Type B pancreatic cell (in vitro differentiated cells): ENCODE measurements at regions not wholly inside any gene's neighbourhood (a gene's known extent, or its start where the extent isn't known, plus 50 kb on each side); places are given as distances from the start of the nearest gene placed in this dataset.
A peak's percentile ranks its signal among the peaks of the same experiment; 100 is the strongest.

ENCODE experiments used
- DNase-seq: peaks from one replicate; pipeline ENCODE4 v3.0.0; 2021; ENCODE audit warnings: mixed read lengths; ENCODE audit not compliant: unreplicated experiment; ENCODE audit errors: extremely low spot score
- H3K27ac Mint-ChIP-seq: 2 replicates; pipeline ENCODE4 v1.8.0; 2021; ENCODE audit warnings: mild to moderate bottlenecking, mixed read lengths
- H3K27me3 Mint-ChIP-seq: 2 replicates; pipeline ENCODE4 v1.8.0; 2021; ENCODE audit warnings: mixed read lengths
- H3K36me3 Mint-ChIP-seq: 2 replicates; pipeline ENCODE4 v1.8.0; 2021; ENCODE audit warnings: mixed read lengths
- H3K4me1 Mint-ChIP-seq: one replicate; pipeline ENCODE4 v1.8.0; 2021; ENCODE audit warnings: mixed read lengths; ENCODE audit not compliant: unreplicated experiment
- H3K4me3 Mint-ChIP-seq: 2 replicates; pipeline ENCODE4 v1.8.0; 2021; ENCODE audit warnings: mild to moderate bottlenecking, mixed read lengths
- H3K9me3 Mint-ChIP-seq: 2 replicates; pipeline ENCODE4 v1.8.0; 2021; ENCODE audit warnings: mixed read lengths
- TF ChIP-seq, protein P1 (sequence below): fragments of 200-600 bp; sonication (generic); conservative IDR thresholded peaks from 2 replicates; pipeline ENCODE4 v1.5.0; 2021; ENCODE audit warnings: antibody characterized with exemption, mild to moderate bottlenecking

DNA sequence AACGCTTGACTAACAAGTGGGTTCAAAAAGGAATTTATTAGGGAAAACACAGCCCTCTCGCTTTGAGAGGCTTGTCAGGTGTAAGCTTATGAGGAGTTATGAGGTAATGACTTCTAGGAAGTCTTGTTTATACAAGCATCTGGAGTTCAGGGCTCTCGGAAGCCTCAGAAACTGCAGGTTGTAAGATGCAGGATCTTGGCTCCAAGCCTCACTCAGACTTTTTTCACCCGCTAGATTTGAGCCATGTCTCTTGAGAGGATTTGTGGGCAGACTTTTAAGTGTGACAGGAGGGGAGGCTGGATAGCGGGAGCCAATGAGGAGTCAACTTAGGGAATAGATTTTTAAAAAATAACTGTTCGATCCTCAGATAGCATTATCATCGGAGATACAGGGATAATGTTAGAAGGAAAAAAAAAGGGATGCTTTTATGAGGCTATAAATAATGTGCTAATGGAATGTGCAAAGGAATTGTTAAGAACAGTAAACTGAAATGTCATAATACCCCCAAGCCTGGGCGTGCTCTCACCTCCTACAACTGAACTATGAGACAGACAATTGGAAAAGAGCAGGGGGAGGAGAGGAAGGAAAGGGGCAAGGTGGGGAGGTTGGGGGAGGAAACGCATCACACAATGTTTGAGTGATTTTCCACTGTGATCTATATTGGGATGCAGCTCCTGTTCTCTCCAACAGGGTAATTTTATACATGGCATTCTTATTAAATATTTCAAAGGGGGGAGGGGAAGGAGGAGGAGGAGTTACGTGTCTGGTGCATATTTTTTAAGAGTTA is 107.4 kb upstream of the ESRRG start:
- Mint-ChIP-seq H3K4me1 (peaks cover 6% of the 10 kb centered on the region), H3K36me3 (peaks cover 3% of the 10 kb centered on the region), H3K27ac (no peak overlapping the region), H3K4me3 (no peak overlapping the region), H3K27me3 (peaks cover 72% of the 10 kb centered on the region), H3K9me3 (peaks cover 7% of the 10 kb centered on the region)
- TF ChIP-seq, protein P1, sequence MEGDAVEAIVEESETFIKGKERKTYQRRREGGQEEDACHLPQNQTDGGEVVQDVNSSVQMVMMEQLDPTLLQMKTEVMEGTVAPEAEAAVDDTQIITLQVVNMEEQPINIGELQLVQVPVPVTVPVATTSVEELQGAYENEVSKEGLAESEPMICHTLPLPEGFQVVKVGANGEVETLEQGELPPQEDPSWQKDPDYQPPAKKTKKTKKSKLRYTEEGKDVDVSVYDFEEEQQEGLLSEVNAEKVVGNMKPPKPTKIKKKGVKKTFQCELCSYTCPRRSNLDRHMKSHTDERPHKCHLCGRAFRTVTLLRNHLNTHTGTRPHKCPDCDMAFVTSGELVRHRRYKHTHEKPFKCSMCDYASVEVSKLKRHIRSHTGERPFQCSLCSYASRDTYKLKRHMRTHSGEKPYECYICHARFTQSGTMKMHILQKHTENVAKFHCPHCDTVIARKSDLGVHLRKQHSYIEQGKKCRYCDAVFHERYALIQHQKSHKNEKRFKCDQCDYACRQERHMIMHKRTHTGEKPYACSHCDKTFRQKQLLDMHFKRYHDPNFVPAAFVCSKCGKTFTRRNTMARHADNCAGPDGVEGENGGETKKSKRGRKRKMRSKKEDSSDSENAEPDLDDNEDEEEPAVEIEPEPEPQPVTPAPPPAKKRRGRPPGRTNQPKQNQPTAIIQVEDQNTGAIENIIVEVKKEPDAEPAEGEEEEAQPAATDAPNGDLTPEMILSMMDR: peak; percentile 46
- DNase-seq: no peak

DNA sequence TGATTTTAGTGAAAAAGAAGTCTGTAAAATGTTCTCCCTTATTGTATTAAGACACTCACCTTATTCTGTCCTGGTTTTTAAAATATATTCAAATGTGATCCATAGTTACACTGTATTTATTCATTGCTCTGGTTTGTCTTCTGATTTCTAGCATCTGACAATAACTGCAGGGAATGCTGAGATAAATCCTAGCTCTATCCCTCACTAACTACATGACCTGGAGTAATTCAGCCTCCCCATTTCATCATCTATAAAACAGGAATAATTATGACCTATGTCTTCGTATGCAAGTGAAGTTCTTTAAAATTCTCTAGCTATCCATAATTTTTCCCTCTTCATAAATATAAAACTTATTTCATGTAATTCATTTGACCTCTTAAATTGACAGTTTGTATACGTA is 104.0 kb upstream of the ESRRG start:
- H3K4me3 Mint-ChIP-seq: no peak overlapping the region
- H3K27ac Mint-ChIP-seq: no peak overlapping the region
- H3K27me3 Mint-ChIP-seq: peaks cover 64% of the 10 kb centered on the region
- H3K9me3 Mint-ChIP-seq: no peaks in the 10 kb centered on the region
- peaks cover 6% of the 10 kb centered on the region for H3K4me1 Mint-ChIP-seq
- H3K36me3 Mint-ChIP-seq: no peaks in the 10 kb centered on the region
- TF ChIP-seq, protein P1: no peak
- no peak for DNase-seq

DNA sequence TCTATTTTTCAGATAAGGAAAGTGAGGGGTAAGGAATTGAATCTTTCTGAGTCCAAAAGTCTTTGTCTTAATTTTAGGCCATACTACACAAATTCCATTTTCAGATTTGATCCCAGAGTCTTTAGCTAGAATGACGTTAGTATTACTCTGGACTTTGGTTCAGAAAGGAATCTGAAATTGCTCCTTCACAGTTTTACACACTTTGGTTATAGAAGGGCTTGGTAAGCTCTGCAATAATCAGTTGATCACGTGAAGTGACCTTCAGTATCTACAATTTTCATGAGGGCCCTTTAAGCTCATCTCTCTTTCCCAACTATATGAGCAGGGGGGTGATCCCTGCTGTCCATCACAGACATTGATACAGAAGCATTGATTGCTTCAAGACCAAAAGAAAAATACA is 103.4 kb upstream of the ESRRG start:
- no peak for DNase-seq
- H3K36me3 Mint-ChIP-seq: no peaks in the 10 kb centered on the region
- H3K4me3 Mint-ChIP-seq: no peak overlapping the region
- TF ChIP-seq, protein P1: no peak
- no peak overlapping the region for H3K27ac Mint-ChIP-seq
- H3K9me3 Mint-ChIP-seq: no peaks in the 10 kb centered on the region
- H3K4me1 Mint-ChIP-seq: peaks cover 6% of the 10 kb centered on the region
- peaks cover 66% of the 10 kb centered on the region for H3K27me3 Mint-ChIP-seq

DNA sequence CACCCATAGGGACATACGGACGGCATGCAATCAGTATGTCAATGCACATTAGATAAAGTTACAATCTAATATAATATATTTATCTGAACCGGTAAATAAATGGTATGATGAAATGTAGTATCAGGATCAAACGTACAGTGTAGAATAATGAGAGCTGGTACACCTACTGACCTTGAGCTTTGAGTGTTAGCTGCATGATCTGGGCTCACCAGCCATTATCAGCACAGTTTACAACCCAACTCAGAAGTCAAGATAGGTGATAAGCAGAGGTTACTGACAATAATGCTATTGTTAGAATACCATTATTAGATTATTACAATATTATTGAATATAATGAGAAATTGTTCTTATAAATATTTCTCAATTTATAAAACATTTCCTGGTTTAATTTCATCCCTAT is 103.0 kb upstream of the ESRRG start:
- Mint-ChIP-seq H3K27me3 (peaks cover 65% of the 10 kb centered on the region), H3K27ac (no peak overlapping the region), H3K36me3 (no peaks in the 10 kb centered on the region), H3K4me3 (no peak overlapping the region), H3K9me3 (no peaks in the 10 kb centered on the region), H3K4me1 (peaks cover 6% of the 10 kb centered on the region)
- TF ChIP-seq, protein P1: no peak
- no peak for DNase-seq

DNA sequence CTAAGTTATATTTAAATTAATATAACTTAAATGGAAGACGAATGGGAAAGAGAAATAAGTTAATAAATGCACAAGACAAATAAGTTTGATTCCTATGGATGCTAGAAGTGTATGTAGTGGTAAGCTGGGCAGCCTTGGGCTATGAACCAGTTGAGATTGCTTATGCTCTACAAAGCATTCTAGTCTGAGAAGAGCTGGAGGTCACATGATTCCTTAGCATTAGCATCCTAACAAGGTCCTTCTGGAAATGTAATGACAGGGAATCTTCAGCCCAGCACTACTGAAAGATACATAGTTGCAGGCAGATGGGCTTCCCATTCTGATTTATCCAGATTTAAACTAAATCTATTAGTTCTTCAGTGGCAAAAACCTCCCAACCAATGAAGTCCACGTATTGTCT is 102.3 kb upstream of the ESRRG start:
- H3K4me1 Mint-ChIP-seq: peaks cover 4% of the 10 kb centered on the region
- no peak overlapping the region for H3K4me3 Mint-ChIP-seq
- TF ChIP-seq, protein P1: no peak
- peaks cover 63% of the 10 kb centered on the region for H3K27me3 Mint-ChIP-seq
- no peak overlapping the region for H3K27ac Mint-ChIP-seq
- H3K36me3 Mint-ChIP-seq: no peaks in the 10 kb centered on the region
- H3K9me3 Mint-ChIP-seq: no peaks in the 10 kb centered on the region
- DNase-seq: no peak
